ENCODE measurements at regions not wholly inside any gene's neighbourhood (a gene's known extent, or its start where the extent isn't known, plus 50 kb on each side); places are given as distances from the start of the nearest gene placed in this dataset.

DNA sequence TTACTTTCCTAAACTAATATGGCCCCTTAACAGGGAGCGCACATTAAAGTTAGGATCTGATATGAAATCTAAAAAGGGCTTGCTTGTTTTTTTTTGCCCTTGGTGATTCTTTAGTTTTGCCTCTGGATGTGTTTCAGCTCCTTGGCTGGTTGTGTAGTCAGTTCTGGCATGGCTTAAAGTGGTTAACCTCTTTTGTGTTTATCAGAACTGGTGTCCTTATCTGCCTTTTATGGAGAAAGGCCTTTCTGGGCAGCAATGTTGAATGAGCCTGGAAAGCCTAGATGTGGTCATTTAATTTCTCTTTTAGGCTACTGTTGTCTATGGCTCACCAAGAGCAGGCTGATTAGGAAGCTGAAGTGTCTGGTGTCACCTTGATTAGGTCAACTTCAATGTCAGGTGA lies 254.5 kb upstream of the ROPN1 start:
- TF ChIP-seq CTCF (IDR thresholded peaks at IDR 0.05; ENCODE audit: low read length) (no peak), EZH2phosphoT487 (IDR thresholded peaks at IDR 0.05; ENCODE audit: low read length) (no peak), EZH2 (optimal IDR thresholded peaks at IDR 0.05; ENCODE audit: low read depth, low read length) (no peak)
- no peak overlapping the region for H3K27ac ChIP-seq (ENCODE audit: low read length)

DNA sequence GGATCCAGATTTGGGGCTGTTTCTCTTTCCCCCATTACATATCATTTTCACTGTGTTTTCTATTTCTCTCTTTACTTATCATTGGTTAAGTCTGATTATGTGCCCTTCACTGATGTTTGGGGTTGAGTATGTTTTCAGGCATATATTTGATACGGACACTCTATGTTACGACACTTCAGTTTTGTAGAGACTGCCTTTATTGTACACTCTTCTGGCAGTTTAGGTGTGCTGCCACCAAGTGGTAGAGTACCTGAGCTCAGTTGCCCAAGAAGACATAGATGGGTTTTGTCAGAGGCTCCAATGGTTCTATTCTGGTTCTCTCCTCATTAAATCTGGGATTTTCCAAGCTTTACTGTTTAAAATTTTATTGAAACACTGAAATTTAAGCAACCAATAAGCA lies 255.0 kb upstream of the ROPN1 start:
- peak; percentile 56 for TF ChIP-seq CTCF (IDR thresholded peaks at IDR 0.05; ENCODE audit: low read length)
- no peak for TF ChIP-seq EZH2 (optimal IDR thresholded peaks at IDR 0.05; ENCODE audit: low read depth, low read length)
- TF ChIP-seq EZH2phosphoT487 (IDR thresholded peaks at IDR 0.05; ENCODE audit: low read length), result no peak
- Histone ChIP-seq H3K4me1 (ENCODE audit: low read length) (peaks cover 6% of the 10 kb centered on the region; the same call in 1 of the 2 replicates), H4K20me1 (ENCODE audit: insufficient read depth, low read length) (no peaks in the 10 kb centered on the region), H3F3A (ENCODE audit: insufficient read depth, low read length) (no peaks in the 10 kb centered on the region), H3K9me3 (replicated peaks; ENCODE audit: insufficient read depth, low read length) (no peaks in the 10 kb centered on the region), H3K4me3 (ENCODE audit: low read length) (no peak overlapping the region), H2AFZ (ENCODE audit: low read length) (no peak overlapping the region), H3K79me2 (ENCODE audit: low read length) (no peaks in the 10 kb centered on the region), H3K9ac (ENCODE audit: low read length) (no peak overlapping the region), H3K9me2 (replicated peaks; ENCODE audit: insufficient read depth, low read length) (no peaks in the 10 kb centered on the region), H3K27me3 (replicated peaks; ENCODE audit: insufficient read depth, low read length) (no peaks in the 10 kb centered on the region), H3K4me2 (ENCODE audit: low read depth, low read length) (no peak overlapping the region), H3K36me3 (replicated peaks; ENCODE audit: insufficient read depth, low read length) (no peaks in the 10 kb centered on the region), H3K27ac (ENCODE audit: low read length) (no peak overlapping the region)
- DNase-seq, result peak; percentile 26

More for the DNA sequence above, 254.5 kb upstream of the ROPN1 start:
- Histone ChIP-seq H3K4me1 (ENCODE audit: low read length) (peaks cover 6% of the 10 kb centered on the region; the same call in 1 of the 2 replicates), H3K36me3 (replicated peaks; ENCODE audit: insufficient read depth, low read length) (no peaks in the 10 kb centered on the region), H4K20me1 (ENCODE audit: insufficient read depth, low read length) (no peaks in the 10 kb centered on the region), H3K4me2 (ENCODE audit: low read depth, low read length) (no peak overlapping the region), H3K4me3 (ENCODE audit: low read length) (no peak overlapping the region), H2AFZ (ENCODE audit: low read length) (no peak overlapping the region), H3K9me2 (replicated peaks; ENCODE audit: insufficient read depth, low read length) (no peaks in the 10 kb centered on the region), H3K9ac (ENCODE audit: low read length) (no peak overlapping the region), H3F3A (ENCODE audit: insufficient read depth, low read length) (no peaks in the 10 kb centered on the region), H3K27me3 (replicated peaks; ENCODE audit: insufficient read depth, low read length) (no peaks in the 10 kb centered on the region), H3K9me3 (replicated peaks; ENCODE audit: insufficient read depth, low read length) (no peaks in the 10 kb centered on the region), H3K79me2 (ENCODE audit: low read length) (no peaks in the 10 kb centered on the region)
- no peak for DNase-seq

GRCh38 chr3:124248471-124249028 lies 256.6 kb upstream of the ROPN1 start:
- H4K20me1 ChIP-seq (ENCODE audit: insufficient read depth, low read length), result no peaks in the 10 kb centered on the region
- H2AFZ ChIP-seq (ENCODE audit: low read length), result no peak overlapping the region
- H3K79me2 ChIP-seq (ENCODE audit: low read length), result no peaks in the 10 kb centered on the region
- H3K27me3 ChIP-seq (replicated peaks; ENCODE audit: insufficient read depth, low read length), result no peaks in the 10 kb centered on the region
- H3K4me3 ChIP-seq (ENCODE audit: low read length), result no peak overlapping the region
- no peaks in the 10 kb centered on the region for H3F3A ChIP-seq (ENCODE audit: insufficient read depth, low read length)
- no peaks in the 10 kb centered on the region for H3K9me3 ChIP-seq (replicated peaks; ENCODE audit: insufficient read depth, low read length)
- H3K4me1 ChIP-seq (ENCODE audit: low read length), result peaks cover 6% of the 10 kb centered on the region; the same call in 1 of the 2 replicates
- no peak overlapping the region for H3K4me2 ChIP-seq (ENCODE audit: low read depth, low read length)
- no peak overlapping the region for H3K9ac ChIP-seq (ENCODE audit: low read length)
- H3K36me3 ChIP-seq (replicated peaks; ENCODE audit: insufficient read depth, low read length), result no peaks in the 10 kb centered on the region
- TF ChIP-seq EZH2 (optimal IDR thresholded peaks at IDR 0.05; ENCODE audit: low read depth, low read length) (no peak), EZH2phosphoT487 (IDR thresholded peaks at IDR 0.05; ENCODE audit: low read length) (no peak), CTCF (IDR thresholded peaks at IDR 0.05; ENCODE audit: low read length) (no peak)
- DNase-seq, result no peak
- no peaks in the 10 kb centered on the region for H3K9me2 ChIP-seq (replicated peaks; ENCODE audit: insufficient read depth, low read length)
- H3K27ac ChIP-seq (ENCODE audit: low read length), result no peak overlapping the region
